HG03108 (cell line): ENCODE measurements at regions not wholly inside any gene's neighbourhood (a gene's known extent, or its start where the extent isn't known, plus 50 kb on each side); places are given as distances from the start of the nearest gene placed in this dataset.
"Not testable (repeated sequence)": the region's sequence is repeated elsewhere in the genome, so short reads cannot be mapped to it uniquely, and the experiment has no call there.

Experiments
- ATAC-seq: cut with Tn5 transposase; IDR thresholded peaks from one replicate; pipeline ENCODE4 v1.9.1; 2021; ENCODE audit warnings: moderate library complexity; ENCODE audit not compliant: unreplicated experiment

DNA sequence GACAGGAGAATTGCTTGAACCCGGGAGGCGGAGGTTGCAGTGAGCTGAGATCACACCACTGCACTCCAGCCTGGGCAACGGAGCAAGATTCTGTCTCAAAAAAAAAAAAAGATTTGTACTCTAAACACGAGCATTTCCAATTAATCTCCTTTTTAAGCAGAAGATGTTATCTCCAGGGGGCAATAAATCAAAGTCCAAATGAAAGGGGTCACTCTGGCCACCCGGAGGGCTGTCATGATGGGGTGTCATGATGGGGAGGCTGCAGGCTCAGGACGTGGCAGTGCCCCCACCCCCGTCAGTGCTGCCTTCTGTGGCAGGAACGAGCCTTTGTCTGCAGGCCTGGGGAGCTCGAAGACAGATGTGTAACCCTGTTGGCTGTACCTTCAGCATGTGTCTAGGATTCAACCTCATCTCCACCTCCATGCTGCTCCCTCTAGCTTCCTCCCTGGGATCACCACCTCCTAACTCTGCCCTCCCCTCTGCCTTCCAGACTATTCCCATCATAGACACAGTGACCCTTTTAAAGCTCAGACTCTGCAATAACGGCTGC lies 76.9 kb upstream of the YWHAQ start:
- ATAC-seq: no peak

DNA sequence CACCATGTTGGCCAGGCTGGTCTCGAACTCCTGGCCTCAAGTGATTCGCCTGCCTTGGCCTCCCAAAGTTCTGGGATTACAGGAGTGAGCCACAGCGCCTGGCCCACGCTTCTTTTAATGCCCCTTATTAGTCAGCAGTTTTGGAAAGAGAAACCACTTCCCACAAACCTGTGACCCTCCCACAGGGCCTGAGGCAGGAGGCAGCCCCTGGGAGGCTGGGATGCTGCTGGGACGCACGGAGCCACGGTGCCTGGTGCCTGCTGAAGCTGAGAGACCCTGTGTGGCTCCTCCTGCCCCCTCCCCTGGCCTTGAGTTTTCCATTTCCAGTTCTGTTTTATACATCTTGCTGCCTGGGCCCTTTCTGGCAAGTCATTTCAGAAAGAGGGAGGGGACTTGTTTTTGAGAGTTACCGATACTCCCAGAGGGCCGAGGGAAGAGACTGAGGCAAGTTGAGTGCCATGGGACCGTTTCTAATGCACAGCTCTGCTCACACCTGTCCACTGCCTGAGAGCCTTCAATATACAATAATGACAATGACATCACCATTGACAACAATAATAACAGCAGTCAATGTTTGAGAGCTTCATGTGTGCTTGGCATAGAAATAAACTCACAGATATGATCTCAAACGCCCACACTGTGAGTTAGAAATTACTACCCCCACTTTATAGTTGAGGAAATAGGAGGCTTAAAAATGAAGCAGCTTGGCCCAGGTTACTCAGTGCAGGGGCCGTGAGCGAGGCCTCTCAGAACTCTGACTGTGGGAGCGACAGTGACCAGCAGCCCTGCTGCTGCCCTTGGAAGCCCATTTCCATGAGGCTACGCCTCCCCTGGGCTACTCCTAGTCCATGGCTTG lies 78.1 kb upstream of the YWHAQ start:
- no peak for ATAC-seq

DNA sequence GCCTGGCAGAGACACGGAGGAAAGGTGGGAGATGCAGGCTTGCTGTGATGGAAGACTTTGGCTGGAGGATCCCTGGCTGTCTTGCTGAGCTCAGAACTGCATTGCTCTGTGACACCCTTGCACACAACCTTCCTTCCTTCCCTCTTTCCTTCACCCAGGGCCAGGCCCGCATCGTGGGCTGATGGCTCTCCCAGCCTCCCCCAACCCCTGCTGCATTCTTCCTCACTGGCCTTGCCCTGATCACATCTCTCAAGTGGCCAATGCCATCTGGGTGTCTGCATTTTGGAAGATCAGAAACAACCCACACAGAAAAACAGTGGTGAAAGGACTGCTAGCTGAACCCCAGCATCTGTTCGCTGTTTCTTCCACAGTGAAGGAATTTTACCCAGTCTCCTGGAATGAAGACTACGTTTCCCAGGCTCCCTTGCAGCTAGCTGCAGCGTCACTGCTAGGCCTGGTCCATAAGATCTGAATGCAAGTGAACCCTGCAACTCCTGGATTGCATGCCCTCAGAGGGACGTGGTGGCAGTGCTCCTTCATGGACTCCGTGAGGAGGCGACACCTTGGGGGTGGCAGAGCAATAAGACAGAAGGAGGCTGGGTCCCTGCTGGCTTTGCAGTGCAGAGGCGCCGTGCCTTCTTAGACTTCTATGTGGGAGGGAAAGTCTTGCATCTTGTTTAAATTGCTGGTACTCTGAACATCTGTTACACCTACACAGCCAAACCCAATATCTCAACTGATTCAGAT lies 78.9 kb upstream of the YWHAQ start:
- ATAC-seq: no peak

DNA sequence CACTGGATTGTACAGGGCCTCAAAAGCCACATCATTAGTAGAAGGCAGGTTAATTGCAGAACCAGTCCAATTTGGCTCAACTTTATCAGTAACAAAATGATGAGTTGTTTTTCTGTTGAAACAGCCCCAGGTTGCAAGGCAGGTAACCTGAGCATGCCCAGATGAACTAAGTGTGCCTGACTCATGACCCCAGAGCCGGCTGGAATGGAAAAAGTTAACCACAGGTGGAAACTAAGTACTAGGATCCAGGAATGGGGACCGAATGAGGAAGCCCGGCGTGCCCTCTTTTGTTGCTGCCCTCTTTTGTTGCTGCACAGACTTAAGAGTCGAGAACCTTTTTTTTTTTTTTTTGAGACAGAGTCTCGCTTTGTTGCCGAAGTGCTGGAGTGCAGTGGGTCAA lies 79.5 kb upstream of the YWHAQ start:
- ATAC-seq: no peak

DNA sequence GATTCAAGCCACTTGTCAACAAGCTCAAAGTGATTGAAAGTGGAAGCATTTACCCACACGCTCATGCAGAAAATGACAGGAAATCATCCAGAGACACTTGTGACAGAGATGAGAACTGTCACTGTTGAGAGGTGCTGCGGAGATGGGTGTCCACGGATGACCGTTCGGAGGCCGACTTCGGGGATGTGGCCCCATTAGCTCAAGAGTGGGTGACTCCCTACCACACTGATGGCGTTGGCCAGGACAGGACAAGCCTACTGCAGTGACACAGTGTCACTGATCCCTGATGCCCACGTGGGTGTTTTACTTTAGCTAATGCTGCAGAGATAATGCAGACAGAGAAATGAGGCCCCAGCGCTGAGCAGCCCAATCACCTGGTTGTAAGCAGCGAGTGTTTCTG lies 81.5 kb upstream of the YWHAQ start:
- ATAC-seq: no peak

DNA sequence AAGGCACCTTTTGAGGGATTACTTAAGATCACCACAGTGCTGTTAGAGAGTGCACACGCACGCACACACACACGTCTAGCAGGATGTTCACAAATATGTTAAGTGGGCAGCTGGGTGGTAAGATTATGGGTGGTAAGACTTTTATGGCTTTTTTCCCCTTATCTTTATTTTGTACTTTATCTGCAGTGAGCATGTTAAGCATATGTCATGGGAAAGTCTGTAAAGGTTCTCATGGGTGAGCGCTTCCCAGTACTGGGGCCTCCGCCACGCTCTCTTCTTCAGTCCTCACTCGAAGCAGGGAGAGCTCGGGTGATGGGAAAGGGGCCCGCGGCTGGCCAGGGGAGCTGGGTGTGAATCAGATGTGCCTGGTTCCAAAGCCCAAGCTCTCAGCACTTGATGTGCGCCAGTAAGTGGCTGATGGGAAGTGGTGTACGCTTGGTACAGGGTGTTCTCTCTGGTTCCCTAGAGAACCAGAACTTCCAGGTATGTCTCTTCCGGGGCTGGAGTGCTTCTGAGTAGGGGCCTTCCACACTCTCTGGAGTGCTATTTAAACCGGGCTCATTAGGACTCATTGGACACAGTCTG lies 83.9 kb upstream of the YWHAQ start:
- no peak for ATAC-seq

DNA sequence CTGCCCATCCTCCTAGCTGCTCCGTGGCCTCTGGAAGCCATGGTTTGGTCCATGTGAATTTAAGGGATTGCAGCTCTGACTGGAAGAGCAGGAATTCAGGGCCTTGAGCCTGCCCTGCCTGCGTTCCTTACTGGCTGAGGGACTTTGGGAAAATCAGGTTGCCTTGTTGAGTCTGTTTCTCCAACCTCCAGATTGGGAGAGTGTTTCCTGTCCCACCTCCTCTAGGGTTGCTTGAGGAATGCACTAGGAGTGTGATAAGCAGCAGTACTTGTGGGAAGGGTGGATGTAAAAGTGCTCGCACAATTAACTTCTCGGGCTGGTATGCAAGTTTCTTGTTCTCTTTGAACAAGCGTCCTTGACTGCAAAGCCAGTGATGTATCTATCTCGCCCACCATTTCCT lies 84.4 kb upstream of the YWHAQ start:
- ATAC-seq: no peak

DNA sequence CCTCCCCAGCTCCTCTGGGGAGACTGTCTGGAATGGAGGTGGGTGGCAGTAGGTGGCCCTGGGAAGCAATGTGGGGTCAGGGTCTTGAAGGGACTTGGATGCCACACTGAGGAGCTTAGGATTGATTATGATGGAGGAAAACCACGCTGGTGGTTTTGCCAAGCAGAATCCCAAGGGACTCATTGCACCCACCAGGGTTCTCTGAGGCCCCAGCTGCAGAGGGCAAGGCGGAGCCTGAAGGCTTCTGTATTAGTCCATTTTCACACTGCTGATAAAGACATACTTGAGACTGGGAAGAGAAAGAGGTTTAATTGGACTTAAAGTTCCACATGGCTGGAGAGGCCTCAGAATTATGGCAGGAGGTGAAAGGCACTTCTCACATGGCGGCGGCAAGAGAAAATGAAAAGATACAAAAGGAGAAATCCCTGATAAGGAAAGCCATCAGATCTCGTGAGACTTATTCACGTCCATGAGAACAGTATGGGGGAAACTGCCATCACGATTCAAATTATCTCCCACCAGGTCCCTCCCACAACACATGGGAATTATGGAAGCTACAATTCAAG lies 87.2 kb upstream of the YWHAQ start:
- ATAC-seq: no peak

DNA sequence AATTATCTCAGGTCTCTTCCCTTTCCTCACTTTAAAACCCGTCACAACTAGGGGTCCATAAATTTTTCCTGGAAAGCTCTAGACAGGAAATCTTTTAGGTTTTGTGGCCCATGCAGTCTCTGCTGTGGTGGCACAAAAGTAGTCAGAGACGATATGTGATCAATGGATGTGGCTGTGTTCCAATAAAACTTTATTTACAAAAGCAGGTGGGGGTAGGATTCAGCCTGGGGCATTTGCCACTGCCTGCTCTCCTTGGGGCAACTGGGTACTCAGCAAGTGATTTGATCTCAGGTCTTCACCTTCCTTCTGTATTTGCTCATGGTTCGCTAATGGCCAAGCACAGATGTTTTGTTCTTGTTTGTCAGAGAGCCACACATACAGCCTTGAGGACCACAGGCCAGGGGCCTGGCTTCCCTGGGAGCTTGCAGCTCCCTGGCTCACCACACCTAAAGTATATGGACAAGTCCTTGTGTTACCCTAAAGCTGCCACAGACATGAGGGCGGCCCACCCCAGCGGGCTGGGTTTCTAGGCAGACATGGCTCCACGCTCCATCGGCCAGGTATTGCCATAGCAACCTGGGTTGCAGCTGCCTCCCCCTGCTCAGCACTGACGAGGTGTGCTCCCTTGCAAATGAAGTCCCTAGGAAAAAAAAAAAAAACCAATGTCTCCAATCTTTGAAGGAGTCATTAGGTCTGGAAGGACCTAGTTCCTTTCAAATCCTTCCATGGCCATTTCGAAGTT lies 89.7 kb upstream of the YWHAQ start:
- ATAC-seq: no peak

DNA sequence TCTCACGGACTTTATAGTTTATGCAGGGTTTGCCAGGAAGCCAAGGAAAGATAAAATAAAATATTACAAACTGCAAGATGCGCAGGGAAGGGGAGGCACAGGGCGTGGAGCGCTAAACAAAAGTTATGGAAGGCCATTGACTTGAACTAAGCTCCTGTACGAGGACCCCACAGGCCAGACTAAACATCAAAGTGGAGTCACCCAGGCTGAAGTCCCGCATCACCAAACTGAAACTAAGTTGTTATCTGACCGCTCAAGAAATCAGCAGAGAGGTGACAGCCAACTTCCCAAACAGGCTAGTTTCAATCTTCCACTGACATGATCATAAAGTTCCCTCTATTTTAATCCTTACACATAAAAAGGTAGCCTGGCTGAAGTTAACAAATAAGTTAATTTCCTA lies 90.5 kb upstream of the YWHAQ start:
- ATAC-seq: no peak

DNA sequence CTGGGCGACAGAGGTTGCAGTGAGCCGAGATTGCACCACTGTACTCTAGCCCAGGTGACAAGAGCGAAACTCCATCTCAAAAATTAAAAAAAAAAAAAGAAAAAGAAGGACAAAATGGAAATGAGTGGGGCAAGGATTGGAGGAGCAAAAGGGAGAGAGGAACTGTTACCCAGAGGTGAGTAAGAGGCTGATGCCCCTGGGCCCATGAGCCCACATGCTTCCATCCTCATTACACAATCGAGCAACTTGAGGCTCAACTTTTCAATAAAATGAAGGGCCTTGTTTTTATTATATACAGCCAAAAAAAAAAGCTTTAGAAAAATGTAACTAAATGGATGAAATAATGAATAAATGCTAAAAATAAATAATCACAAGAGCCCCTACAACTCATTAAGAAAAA lies 91.7 kb upstream of the YWHAQ start:
- no peak for ATAC-seq

DNA sequence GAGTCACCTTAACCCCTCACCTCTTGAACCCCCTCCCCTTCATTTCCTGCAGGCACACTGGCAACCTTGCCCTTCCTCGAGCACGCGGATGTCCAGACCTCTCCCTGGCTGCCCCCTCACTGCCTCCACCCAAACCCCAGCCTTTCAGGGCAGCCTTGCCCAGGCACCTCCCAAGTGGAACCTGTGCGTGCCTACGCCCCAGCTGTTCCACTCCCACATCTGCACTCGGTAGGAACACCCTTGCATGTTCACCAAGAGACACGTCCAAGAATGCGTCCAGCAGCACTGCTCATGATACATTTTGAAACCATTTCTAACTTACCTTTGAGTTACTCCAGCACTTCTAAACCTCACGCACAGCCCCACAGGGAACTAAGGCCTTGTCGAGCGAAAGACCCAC lies 93.8 kb upstream of the YWHAQ start:
- no peak for ATAC-seq

DNA sequence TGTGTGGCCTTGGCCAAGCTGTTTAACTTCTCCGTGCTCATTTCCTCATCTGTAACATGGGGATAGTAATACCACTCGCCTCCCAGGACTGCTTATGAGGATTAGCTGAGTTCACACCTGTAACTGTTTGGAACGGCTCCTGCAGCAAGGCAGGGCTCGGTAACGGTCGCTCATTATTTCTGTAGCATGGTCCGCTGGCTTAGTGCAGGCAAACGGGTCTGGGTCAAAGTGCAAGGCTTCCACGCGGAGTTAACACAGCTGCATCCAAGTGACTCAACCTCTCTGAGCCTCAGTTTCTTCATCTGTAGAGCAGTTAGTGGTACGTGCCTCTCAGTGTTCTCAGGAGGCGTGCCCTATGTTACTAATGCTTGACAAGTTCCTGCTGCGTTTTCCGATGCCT lies 94.3 kb upstream of the YWHAQ start:
- ATAC-seq: no peak

DNA sequence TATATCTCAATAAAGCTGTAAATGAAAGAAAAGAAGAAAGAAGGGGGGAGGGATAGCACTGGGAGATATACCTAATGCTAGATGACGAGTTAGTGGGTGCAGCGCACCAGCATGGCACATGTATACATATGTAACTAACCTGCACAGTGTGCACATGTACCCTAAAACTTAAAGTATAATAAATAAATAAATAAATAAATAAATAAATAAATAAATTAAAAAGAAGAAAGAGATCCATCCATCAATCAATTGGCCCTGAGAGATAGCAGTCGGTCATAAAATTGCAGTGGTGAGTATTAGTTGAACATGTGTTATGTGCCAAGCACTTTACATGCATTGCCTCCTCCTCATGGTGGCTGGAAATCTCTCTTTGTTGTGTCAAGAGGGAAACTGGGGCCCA lies 95.2 kb upstream of the YWHAQ start:
- ATAC-seq: not testable (repeated sequence)

DNA sequence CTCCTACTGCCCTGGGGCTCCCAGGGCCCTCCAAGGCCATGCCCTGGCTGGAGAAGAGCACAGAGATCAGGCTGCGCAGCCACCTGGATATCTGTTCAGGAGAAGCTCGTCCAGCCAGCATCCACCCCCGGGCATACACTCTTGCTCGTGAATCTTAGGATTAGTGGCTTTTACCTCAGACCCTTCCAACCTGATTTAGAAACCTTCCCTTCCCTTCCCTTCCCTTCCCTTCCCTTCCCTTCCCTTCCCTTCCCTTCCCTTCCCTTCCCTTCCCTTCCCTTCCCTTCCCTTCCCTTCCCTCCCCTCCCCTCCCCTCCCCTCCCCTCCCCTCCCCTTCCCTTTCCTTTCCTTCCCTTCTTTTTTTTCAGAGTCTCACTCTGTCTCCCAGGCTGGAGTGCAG lies 99.7 kb upstream of the YWHAQ start:
- ATAC-seq: not testable (repeated sequence)

DNA sequence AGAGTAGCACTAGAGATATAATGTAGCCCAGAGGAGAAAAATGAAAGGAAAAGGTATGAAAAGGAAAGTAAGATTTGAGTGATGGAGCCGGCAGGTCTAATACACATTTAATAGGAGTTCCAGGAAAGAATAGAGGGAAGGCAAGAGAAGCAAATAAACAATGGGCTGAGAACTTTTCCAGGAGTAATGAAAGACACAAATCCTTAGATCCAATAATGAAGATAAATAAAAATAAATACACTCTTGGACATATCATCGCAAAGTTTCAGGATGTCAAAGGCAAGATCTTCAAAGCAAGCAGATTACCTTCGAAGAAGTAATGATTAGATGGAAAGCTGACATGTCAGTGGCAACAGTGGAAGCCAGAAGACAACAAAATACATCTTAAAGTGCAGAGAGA lies 102.0 kb upstream of the YWHAQ start:
- no peak for ATAC-seq

DNA sequence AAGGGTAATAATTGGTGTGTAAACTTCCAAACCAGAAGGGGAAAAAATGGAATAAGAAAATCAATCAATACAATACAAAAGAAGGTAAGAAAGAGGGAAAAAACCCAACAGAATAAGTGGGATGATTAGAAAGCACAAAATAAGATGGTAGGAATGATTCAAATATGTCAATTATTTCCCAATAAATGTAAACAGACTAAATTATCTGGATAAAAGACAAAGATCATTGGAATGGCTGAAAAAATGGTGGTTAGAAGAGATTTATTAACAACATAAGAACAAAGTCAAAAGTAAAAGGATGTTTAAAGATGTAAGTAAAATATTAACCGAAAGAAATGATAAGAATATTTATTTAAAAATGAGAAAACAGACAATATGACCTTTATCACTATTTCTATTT lies 103.5 kb upstream of the YWHAQ start:
- no peak for ATAC-seq

DNA sequence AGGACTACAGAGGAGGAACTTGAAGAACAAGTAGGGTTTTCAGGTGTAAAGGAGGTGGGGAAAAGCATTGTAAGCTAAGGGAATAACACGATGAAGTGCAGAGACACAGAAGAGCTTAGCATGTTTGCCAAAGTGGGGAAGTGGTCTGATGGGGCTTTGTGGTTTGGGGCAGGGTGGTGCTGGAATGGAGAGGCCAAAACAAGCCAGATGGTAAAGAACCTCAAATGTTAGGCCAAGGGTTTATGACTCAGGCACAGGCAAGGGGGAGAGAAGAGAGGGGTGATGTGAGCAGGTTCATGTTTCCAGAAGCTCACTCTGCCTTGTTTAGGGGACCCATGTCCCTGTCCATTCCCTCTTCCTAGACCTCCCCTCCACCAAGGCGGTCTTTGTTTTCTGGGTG lies 104.5 kb upstream of the YWHAQ start:
- ATAC-seq: no peak

DNA sequence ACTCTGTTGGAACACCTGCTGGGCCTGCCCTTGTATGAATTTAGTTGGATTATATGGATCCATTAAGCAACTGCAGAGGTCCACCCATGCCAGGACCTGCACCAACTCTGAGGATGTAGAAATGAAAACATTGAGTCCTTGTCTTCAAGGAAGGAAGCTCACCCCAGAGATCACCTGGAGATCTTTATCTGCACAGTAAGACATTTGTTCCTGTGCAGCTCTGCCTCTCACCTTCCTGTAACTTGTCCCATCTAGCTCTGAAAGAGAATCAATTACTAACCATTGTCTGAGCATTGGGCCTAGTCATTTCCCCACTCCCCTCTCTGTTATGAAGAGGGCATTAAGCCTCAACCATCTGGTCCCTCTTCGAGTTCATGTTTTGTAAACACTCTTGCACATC lies 105.2 kb upstream of the YWHAQ start:
- ATAC-seq: no peak

DNA sequence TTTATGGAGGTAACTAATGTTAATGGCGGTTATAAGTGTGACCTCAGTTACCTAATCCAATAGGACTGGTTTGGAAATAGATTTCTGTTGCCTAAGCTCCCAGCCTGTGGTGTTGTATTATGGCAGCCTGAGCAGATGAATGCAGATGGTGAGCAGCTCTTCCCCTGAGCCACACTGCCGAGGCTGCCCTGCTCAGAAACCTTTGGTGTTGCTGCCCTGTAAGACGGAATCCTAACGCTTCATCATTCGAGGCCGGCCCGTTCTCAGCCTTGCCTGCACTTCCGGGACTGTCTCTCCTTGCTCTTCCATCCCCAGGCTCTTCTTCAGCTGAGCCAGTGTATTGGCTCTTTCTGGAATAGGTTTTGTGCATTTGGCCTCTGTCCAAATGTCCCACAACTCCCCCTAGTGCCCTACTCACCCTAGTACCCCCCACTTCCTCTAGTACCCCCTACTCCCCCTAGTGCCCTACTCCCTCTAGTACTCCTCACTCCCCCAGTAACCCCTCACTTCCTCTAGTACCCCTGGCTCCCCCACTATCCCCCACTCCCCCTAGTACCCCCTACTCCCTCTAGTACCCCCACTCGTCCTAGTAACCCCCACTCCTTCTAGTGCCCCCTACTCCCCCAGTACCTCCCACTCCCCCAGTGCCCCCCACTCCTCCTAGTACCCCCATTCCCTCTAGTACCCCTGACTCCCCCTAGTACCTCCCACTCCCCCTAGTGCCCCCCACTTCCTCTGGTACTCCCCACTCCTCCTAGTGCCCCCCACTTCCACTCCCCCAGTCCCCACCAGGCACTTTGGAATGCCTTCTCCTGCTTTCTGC lies 106.0 kb upstream of the TAF1B start:
- no peak for ATAC-seq
